AG09309 (cell line): ENCODE measurements at regions not wholly inside any gene's neighbourhood (a gene's known extent, or its start where the extent isn't known, plus 50 kb on each side); places are given as distances from the start of the nearest gene placed in this dataset.
"Not testable (repeated sequence)": the region's sequence is repeated elsewhere in the genome, so short reads cannot be mapped to it uniquely, and the experiment has no call there.

ENCODE experiments used
- DNase-seq: peaks from one replicate; pipeline ENCODE4 v3.0.0-alpha.2; 2010; ENCODE audit warnings: low read depth
- H3K4me3 ChIP-seq: 2 replicates; pipeline ENCODE4 v1.5.1; 2011; ENCODE audit warnings: mild to moderate bottlenecking, low read depth, low read length, moderate library complexity; ENCODE audit not compliant: control insufficient read depth
- CTCF ChIP-seq: IDR thresholded peaks from 2 replicates; pipeline ENCODE4 v1.5.1; 2011; ENCODE audit warnings: mild to moderate bottlenecking, low read depth, low read length, inconsistent platforms; ENCODE audit not compliant: insufficient read depth, control insufficient read depth; ENCODE audit errors: missing control alignments

GRCh38 chr7:15821484-15822427 is 135.3 kb upstream of the MEOX2 start:
- DNase-seq, result no peak
- H3K4me3 ChIP-seq, result no peak overlapping the region
- TF ChIP-seq CTCF, result no peak

GRCh38 chr7:15820319-15820718 is 133.8 kb upstream of the MEOX2 start:
- no peak overlapping the region for H3K4me3 ChIP-seq
- no peak for TF ChIP-seq CTCF
- DNase-seq, result no peak

- DNase-seq, result no peak
- no peak for TF ChIP-seq CTCF
- H3K4me3 ChIP-seq, result no peak overlapping the region
Observed at GRCh38 chr7:15816835-15817426, 130.4 kb upstream of the MEOX2 start.

- DNase-seq, result no peak
- no peak for TF ChIP-seq CTCF
- no peak overlapping the region for H3K4me3 ChIP-seq
Observed at GRCh38 chr7:15813448-15813847, 127.0 kb upstream of the MEOX2 start.

- DNase-seq, H3K4me3 ChIP-seq: not testable (repeated sequence)
Observed at GRCh38 chr7:15810383-15810782, 123.9 kb upstream of the MEOX2 start.

GRCh38 chr7:15809936-15810335 is 123.5 kb upstream of the MEOX2 start:
- not testable (repeated sequence) for DNase-seq, H3K4me3 ChIP-seq

- no peak overlapping the region for H3K4me3 ChIP-seq
- no peak for DNase-seq
- no peak for TF ChIP-seq CTCF
Observed at GRCh38 chr7:15805891-15806290, 119.4 kb upstream of the MEOX2 start.
